H54 (cell line): ENCODE measurements at regions not wholly inside any gene's neighbourhood (a gene's known extent, or its start where the extent isn't known, plus 50 kb on each side); places are given as distances from the start of the nearest gene placed in this dataset.

Experiments used
- DNase-seq: peaks from one replicate; pipeline ENCODE4 v3.0.0; 2011; ENCODE audit warnings: low spot score, mixed read lengths; ENCODE audit not compliant: insufficient read length
- FAIRE-seq: peaks from 3 replicates; lab custom pipeline; 2011; peaks lifted over from hg19 to GRCh38; lab: Jason Lieb, UNC
- POLR2A ChIP-seq: IDR thresholded peaks from 2 replicates; pipeline ENCODE4 v1.6.1; 2011; ENCODE audit warnings: low read depth, mild to moderate bottlenecking, low read length

DNA sequence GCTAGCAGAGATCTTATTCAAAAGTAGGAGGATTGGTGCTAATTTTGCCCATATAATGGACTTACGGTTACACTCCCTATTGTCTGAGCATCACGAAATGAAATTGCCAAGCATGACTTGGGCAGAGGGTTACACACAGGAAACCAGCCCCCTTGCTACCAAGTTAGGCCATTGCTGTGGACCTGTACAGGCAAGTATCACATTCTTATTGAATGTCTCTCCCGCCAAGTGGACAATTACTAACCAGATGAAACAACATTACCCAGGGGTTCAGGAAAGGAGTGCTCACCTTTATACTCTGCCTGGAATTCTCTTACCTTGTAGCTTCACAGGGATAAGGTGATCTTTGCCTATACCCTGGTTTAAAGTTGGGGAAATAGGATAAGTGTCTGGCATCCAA lies 70.6 kb upstream of the TOX3 start:
- no peak for TF ChIP-seq POLR2A
- FAIRE-seq (no peak), DNase-seq (no peak)

DNA sequence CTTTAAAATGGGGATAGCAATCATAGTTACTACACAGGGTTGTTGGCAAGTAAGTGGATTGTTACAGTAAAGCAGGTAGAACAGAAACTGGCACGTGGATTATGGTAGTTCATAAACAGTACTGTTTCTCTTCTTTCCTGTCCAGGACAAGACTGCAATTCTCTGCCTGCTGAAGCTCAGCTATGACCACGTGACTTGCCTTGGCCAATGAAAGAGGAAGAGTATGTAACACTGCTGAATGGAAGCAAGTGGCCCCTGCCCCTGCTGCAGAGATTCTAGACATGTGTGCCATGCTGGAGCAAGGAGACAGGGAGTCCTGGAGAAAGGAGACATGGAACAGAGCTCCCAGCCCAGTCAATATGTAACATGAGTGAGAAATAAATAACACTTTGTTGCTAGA lies 66.6 kb upstream of the TOX3 start:
- DNase-seq, result no peak
- no peak for TF ChIP-seq POLR2A
- FAIRE-seq, result no peak

DNA sequence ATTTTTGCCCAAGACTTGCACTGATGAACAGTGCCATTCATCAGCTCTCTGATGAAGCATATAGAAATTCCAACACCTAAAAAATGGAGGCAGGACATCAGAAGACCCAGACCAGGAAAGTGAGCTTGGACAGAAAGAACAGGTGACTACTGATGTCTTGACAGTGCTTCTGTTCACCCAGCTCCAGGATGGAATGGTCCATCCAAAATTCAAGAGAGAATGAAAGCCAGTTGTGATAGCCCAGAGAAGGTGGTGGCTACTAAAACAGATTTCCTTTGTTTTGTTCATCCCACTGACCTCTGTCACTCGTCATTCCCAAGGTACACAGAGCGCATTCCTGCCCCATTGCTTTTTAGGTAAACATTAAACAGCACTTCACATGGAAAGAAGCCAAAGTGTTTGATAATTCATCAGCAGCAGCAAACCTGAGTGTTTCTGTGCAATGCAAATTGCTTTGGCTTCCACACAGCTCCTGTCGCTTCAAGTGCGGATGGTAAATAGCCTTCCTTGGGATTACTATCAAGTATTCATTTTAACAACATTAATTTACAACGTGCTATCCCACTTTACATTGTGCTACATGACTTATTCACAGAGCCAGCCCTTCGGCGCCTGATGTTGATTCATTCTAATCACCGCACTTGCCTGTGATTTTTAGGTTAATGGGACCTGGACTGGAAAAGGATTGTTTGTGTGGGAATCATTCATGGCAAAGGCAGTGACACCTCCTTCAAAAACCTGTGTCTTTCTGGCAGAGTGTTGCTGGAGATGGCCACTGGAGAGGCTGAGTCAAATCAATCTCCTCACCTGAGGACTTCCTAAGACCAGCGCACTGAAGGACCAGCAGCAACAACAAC lies 65.1 kb upstream of the TOX3 start:
- no peak for DNase-seq
- TF ChIP-seq POLR2A, result no peak
- FAIRE-seq, result no peak

DNA sequence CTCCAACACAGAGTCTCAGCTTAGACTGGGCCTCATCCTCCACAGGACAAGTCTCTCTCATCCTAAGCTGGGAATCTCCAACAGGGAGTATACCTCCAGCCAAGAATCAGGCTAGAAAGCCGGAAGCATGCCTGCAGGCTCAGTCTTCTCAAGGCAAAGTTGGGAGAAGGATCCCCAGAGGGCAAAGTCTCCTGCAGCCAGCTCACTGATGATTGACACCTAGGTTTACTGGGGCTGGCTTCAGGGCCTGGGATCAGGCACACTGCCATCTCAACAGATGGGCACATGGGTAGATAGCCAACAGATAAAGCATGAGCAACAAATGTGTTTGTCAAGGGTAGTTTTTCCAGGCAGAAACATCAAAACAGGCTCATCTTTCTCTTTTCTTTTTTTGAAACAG lies 56.1 kb upstream of the TOX3 start:
- no peak for FAIRE-seq
- TF ChIP-seq POLR2A, result no peak
- DNase-seq, result no peak

DNA sequence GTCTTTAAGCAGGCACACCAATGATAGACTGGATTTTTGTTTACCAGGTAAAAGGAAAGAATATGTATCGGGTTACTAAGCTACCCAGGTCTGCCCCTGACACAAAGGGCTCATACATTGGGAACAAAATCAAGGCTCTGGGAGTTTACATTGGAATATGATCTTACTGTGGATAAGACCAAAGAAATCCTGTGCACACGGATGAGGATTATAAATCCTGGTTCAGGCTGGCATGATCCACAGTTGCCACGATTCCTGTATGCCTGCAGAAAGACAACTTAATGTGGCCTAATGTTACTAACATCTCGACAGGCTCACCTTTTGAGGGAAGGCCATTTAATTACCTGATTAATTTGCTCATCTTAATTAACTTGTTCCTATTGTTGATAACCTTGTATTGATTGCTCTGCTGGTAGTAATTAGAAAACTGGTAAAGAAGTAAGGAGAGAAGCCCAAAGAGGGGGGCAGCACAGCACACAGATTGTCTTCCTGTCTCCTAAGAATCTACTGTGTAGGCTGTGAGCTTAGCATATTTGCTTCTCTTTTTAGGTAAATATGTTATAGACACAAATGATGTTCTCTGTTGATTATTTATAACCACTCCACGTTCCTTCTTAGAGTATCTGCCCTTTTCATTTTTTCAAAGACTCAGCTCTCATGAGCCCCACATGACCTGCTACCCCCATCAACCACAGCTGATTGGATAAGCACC lies 51.0 kb upstream of the TOX3 start:
- TF ChIP-seq POLR2A, result no peak
- DNase-seq, result no peak
- no peak for FAIRE-seq

DNA sequence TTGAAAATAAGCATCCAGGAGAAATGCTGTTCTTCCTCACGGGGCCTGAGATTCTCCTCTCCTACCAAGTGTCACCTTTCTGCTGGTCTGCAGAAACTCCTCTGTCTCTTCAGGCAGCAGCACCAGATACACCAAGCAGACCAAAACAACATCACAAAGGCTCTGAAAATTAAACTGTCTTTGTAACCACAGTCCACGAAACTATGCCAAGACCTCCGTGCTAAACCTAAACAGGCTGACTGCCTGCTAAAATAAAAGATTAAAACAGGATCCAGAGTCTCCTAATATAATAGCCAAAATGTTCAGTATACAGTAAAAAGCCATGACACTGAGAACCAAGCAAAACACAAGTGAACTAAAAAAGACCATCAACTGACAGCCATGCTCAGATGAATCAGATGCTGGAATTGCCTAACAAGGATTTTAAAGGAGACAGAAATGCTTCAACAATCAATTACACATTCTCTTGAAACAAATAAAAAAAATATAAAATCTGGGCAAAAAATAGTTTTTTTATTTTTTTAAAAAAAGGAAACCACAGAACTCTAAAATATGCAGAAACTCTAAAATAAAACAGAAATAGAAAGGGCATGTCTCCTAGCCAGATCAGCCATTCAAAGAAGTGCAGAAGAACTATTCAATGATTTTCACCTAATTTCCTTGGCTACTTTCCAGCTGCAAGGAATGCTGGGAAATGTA lies 50.3 kb upstream of the TOX3 start:
- TF ChIP-seq POLR2A, result no peak
- no peak for FAIRE-seq

More for the DNA sequence above, 50.3 kb upstream of the TOX3 start:
- no peak for DNase-seq
